Neural cell (in vitro differentiated cells): ENCODE measurements at regions not wholly inside any gene's neighbourhood (a gene's known extent, or its start where the extent isn't known, plus 50 kb on each side); places are given as distances from the start of the nearest gene placed in this dataset.

Experiments used
- H2AFZ ChIP-seq: fragments of 200-600, 300-800 bp; sonication (generic), shearing (Covaris generic); 2 replicates; pipeline ENCODE4 v1.6.0; 2014; ENCODE audit warnings: low read depth, mild to moderate bottlenecking, antibody characterized with exemption, low read length, moderate library complexity
- H3F3A ChIP-seq: fragments of 200-600 bp; shearing (Covaris generic); 2 replicates; pipeline ENCODE4 v1.6.1; 2016; ENCODE audit warnings: mild to moderate bottlenecking, moderate library complexity, mixed read lengths, antibody characterized with exemption, low read length; ENCODE audit not compliant: insufficient read depth, poor library complexity, severe bottlenecking
- H3K27ac ChIP-seq: fragments of 200-600, 300-800 bp; sonication (generic), shearing (Covaris generic); 2 replicates; pipeline ENCODE4 v1.5.1; 2014; ENCODE audit warnings: mild to moderate bottlenecking, low read length, moderate library complexity
- H3K27me3 ChIP-seq: fragments of 300-800, 200-600 bp; sonication (generic), shearing (Covaris generic); 2 replicates; pipeline ENCODE4 v1.6.0; 2014; ENCODE audit warnings: mild to moderate bottlenecking, low read depth, low read length, moderate library complexity; ENCODE audit not compliant: insufficient read depth
- H3K36me3 ChIP-seq: fragments of 300-800, 200-600 bp; sonication (generic), shearing (Covaris generic); 2 replicates; pipeline ENCODE4 v1.5.1; 2014; ENCODE audit warnings: mild to moderate bottlenecking, antibody characterized with exemption, low read length, moderate library complexity; ENCODE audit not compliant: insufficient read depth
- H3K4me2 ChIP-seq: fragments of 300-800, 200-600 bp; sonication (generic), shearing (Covaris generic); 2 replicates; pipeline ENCODE4 v1.6.0; 2014; ENCODE audit warnings: mild to moderate bottlenecking, low read length
- H3K4me3 ChIP-seq: fragments of 300-800, 200-600 bp; sonication (generic), shearing (Covaris generic); 2 replicates; pipeline ENCODE4 v1.5.1; 2014; ENCODE audit warnings: mild to moderate bottlenecking, low read length, moderate library complexity
- H3K79me2 ChIP-seq: fragments of 200-600 bp; shearing (Covaris generic); replicated peaks from 2 replicates; pipeline ENCODE4 v1.6.0; 2014; ENCODE audit warnings: mild to moderate bottlenecking, low read length, moderate library complexity; ENCODE audit not compliant: insufficient read depth
- H3K9ac ChIP-seq: fragments of 300-800, 200-600 bp; sonication (generic), shearing (Covaris generic); 2 replicates; pipeline ENCODE4 v1.6.1; 2016; ENCODE audit warnings: mild to moderate bottlenecking, low read length, mixed read lengths
- H3K9me2 ChIP-seq: fragments of 200-600 bp; shearing (Covaris generic); 2 replicates; pipeline ENCODE4 v1.6.1; 2016; ENCODE audit warnings: mild to moderate bottlenecking, low read length, mixed read lengths; ENCODE audit not compliant: insufficient read depth
- H3K9me3 ChIP-seq: fragments of 200-600, 300-800 bp; sonication (generic), shearing (Covaris generic); 2 replicates; pipeline ENCODE4 v1.6.1; 2016; ENCODE audit warnings: mild to moderate bottlenecking, mixed run types, low read length, moderate library complexity, mixed read lengths
- H4K20me1 ChIP-seq: fragments of 200-600 bp; shearing (Covaris generic); 2 replicates; pipeline ENCODE4 v1.6.1; 2016; ENCODE audit warnings: mild to moderate bottlenecking, mixed run types; ENCODE audit not compliant: insufficient read depth
- EP300 ChIP-seq: fragments of 450-650 bp; conservative IDR thresholded peaks from 2 replicates; pipeline ENCODE4 v1.6.1; 2014; ENCODE audit warnings: antibody characterized with exemption, mild to moderate bottlenecking, moderate library complexity; ENCODE audit not compliant: poor library complexity, severe bottlenecking
- EZH2 ChIP-seq: fragments of 200-600, 300-800 bp; shearing (Covaris generic), sonication (generic); IDR thresholded peaks from 2 replicates; pipeline ENCODE4 v1.6.1; 2014; ENCODE audit warnings: antibody characterized with exemption, low read length, borderline replicate concordance, mild to moderate bottlenecking; ENCODE audit not compliant: insufficient read depth, poor library complexity, severe bottlenecking
- MXI1 ChIP-seq: fragments of 450-650 bp; conservative IDR thresholded peaks from 2 replicates; pipeline ENCODE4 v1.6.1; 2014; ENCODE audit warnings: antibody characterized with exemption, mild to moderate bottlenecking; ENCODE audit not compliant: poor library complexity, severe bottlenecking
- POLR2AphosphoS5 ChIP-seq: IDR thresholded peaks from 2 replicates; pipeline ENCODE4 v1.6.1; 2012
- RAD21 ChIP-seq: fragments of 450-650 bp; conservative IDR thresholded peaks from 2 replicates; pipeline ENCODE4 v1.6.1; 2014; ENCODE audit warnings: antibody characterized with exemption, mild to moderate bottlenecking, moderate library complexity
- SMC3 ChIP-seq: fragments of 450-650 bp; conservative IDR thresholded peaks from 2 replicates; pipeline ENCODE4 v1.6.1; 2014; ENCODE audit warnings: antibody characterized with exemption, mild to moderate bottlenecking, moderate library complexity; ENCODE audit not compliant: poor library complexity
- TAF1 ChIP-seq: IDR thresholded peaks from 2 replicates; pipeline ENCODE4 v1.6.1; 2012; ENCODE audit warnings: low read depth
- TF ChIP-seq, protein P1 (sequence below): fragments of 450-650 bp; IDR thresholded peaks from 2 replicates; pipeline ENCODE4 v1.5.1; 2014; ENCODE audit warnings: antibody characterized with exemption, mild to moderate bottlenecking, moderate library complexity; ENCODE audit not compliant: poor library complexity, severe bottlenecking
- TF ChIP-seq, protein P2 (sequence below): IDR thresholded peaks from 2 replicates; pipeline ENCODE4 v1.6.1; 2012; ENCODE audit warnings: borderline replicate concordance

DNA sequence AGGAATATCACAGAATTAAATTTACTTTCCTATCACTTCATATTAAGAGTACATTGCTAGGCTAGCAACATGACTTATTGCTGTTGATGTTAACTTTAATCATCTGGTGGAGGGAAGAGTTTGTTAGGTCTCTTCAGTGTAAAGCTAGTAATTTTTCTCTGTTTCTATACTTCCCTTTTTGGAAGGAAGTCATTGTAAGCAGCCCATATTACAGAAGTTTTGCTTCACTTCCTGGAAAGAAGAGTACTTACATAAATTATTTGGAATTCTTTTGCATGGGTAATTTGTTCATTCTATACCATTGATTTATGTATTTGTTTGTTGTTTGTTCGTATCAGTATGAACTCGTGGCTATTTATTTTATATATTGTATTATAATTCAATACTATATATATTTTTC is 405.2 kb downstream of the RFPL4B start:
- Histone ChIP-seq H3K27me3 (no peaks in the 10 kb centered on the region), H3K4me3 (no peak overlapping the region), H3K9ac (no peak overlapping the region), H3K36me3 (no peaks in the 10 kb centered on the region), H3K79me2 (no peaks in the 10 kb centered on the region), H4K20me1 (no peaks in the 10 kb centered on the region), H3K27ac (no peak overlapping the region), H2AFZ (no peak overlapping the region), H3F3A (no peaks in the 10 kb centered on the region), H3K9me2 (no peaks in the 10 kb centered on the region), H3K4me2 (no peak overlapping the region), H3K9me3 (no peaks in the 10 kb centered on the region)
- no peak for TF ChIP-seq EP300
- no peak for TF ChIP-seq EZH2
- no peak for TF ChIP-seq POLR2AphosphoS5
- TF ChIP-seq TAF1, result no peak
- TF ChIP-seq SMC3, result no peak
- TF ChIP-seq RAD21, result no peak
- TF ChIP-seq, protein P1, sequence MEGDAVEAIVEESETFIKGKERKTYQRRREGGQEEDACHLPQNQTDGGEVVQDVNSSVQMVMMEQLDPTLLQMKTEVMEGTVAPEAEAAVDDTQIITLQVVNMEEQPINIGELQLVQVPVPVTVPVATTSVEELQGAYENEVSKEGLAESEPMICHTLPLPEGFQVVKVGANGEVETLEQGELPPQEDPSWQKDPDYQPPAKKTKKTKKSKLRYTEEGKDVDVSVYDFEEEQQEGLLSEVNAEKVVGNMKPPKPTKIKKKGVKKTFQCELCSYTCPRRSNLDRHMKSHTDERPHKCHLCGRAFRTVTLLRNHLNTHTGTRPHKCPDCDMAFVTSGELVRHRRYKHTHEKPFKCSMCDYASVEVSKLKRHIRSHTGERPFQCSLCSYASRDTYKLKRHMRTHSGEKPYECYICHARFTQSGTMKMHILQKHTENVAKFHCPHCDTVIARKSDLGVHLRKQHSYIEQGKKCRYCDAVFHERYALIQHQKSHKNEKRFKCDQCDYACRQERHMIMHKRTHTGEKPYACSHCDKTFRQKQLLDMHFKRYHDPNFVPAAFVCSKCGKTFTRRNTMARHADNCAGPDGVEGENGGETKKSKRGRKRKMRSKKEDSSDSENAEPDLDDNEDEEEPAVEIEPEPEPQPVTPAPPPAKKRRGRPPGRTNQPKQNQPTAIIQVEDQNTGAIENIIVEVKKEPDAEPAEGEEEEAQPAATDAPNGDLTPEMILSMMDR, result no peak
- TF ChIP-seq, protein P2, sequence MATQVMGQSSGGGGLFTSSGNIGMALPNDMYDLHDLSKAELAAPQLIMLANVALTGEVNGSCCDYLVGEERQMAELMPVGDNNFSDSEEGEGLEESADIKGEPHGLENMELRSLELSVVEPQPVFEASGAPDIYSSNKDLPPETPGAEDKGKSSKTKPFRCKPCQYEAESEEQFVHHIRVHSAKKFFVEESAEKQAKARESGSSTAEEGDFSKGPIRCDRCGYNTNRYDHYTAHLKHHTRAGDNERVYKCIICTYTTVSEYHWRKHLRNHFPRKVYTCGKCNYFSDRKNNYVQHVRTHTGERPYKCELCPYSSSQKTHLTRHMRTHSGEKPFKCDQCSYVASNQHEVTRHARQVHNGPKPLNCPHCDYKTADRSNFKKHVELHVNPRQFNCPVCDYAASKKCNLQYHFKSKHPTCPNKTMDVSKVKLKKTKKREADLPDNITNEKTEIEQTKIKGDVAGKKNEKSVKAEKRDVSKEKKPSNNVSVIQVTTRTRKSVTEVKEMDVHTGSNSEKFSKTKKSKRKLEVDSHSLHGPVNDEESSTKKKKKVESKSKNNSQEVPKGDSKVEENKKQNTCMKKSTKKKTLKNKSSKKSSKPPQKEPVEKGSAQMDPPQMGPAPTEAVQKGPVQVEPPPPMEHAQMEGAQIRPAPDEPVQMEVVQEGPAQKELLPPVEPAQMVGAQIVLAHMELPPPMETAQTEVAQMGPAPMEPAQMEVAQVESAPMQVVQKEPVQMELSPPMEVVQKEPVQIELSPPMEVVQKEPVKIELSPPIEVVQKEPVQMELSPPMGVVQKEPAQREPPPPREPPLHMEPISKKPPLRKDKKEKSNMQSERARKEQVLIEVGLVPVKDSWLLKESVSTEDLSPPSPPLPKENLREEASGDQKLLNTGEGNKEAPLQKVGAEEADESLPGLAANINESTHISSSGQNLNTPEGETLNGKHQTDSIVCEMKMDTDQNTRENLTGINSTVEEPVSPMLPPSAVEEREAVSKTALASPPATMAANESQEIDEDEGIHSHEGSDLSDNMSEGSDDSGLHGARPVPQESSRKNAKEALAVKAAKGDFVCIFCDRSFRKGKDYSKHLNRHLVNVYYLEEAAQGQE, result no peak
- no peak for TF ChIP-seq MXI1

DNA sequence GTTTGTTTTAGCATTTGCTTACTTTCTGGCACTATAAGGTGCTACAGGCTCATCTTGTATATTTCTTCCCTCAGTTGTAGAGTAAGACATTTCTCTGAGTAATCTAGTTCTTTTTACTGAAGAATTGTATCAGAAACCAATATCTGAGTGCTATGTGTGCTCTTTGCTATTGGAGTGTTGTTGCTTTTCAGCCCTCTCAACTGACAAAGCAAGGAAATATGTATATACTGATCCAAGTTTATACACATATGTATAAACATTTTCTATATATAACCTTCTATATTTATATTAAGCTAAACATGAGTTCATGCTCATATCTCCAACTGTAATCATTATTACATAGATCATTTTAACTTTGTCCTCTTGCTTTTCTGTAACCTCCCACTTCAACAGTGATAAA is 405.7 kb downstream of the RFPL4B start:
- Histone ChIP-seq H3K27me3 (no peaks in the 10 kb centered on the region), H3K79me2 (no peaks in the 10 kb centered on the region), H2AFZ (no peak overlapping the region), H3K4me3 (no peak overlapping the region), H3K4me2 (no peak overlapping the region), H3K9me3 (no peaks in the 10 kb centered on the region), H3K36me3 (no peaks in the 10 kb centered on the region), H3K27ac (no peak overlapping the region), H3F3A (no peaks in the 10 kb centered on the region), H3K9me2 (no peaks in the 10 kb centered on the region), H3K9ac (no peak overlapping the region), H4K20me1 (no peaks in the 10 kb centered on the region)
- TF ChIP-seq MXI1 (no peak), SMC3 (no peak)

DNA sequence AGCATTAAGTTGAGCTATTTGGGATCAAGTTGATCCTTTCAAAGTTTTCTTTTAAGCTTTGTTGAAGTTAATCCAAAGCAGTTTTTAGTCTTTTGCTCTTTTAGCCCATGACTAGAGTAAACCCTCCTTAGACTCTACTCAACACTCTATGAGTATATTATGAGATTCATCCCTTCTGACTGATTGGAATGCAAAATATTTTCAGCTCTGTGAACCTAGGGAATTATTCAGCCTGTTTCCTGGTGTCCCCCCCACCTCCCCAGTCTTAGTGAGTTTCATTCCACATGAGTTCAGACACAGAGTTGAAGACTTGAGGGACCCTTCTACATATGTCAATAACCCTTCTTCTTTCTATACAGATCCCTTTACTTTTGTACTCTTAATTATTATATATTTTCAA is 413.7 kb downstream of the RFPL4B start:
- H3K27ac ChIP-seq, result no peak overlapping the region
- H3K27me3 ChIP-seq, result no peaks in the 10 kb centered on the region
- H4K20me1 ChIP-seq, result no peaks in the 10 kb centered on the region
- H2AFZ ChIP-seq, result no peak overlapping the region
- no peak overlapping the region for H3K4me3 ChIP-seq
- no peaks in the 10 kb centered on the region for H3K79me2 ChIP-seq
- H3K9me3 ChIP-seq, result no peaks in the 10 kb centered on the region
- TF ChIP-seq TAF1, result no peak
- no peak for TF ChIP-seq SMC3
- no peak for TF ChIP-seq EP300
- no peak for TF ChIP-seq EZH2
- TF ChIP-seq MXI1, result no peak
- TF ChIP-seq, protein P1, result no peak
- TF ChIP-seq POLR2AphosphoS5, result no peak
- TF ChIP-seq, protein P2, result no peak
- TF ChIP-seq RAD21, result no peak
- no peak overlapping the region for H3K9ac ChIP-seq
- no peak overlapping the region for H3K4me2 ChIP-seq
- H3F3A ChIP-seq, result no peaks in the 10 kb centered on the region
- H3K36me3 ChIP-seq, result no peaks in the 10 kb centered on the region
- H3K9me2 ChIP-seq, result no peaks in the 10 kb centered on the region
